ENCODE measurements at regions not wholly inside any gene's neighbourhood (a gene's known extent, or its start where the extent isn't known, plus 50 kb on each side); places are given as distances from the start of the nearest gene placed in this dataset.

DNA sequence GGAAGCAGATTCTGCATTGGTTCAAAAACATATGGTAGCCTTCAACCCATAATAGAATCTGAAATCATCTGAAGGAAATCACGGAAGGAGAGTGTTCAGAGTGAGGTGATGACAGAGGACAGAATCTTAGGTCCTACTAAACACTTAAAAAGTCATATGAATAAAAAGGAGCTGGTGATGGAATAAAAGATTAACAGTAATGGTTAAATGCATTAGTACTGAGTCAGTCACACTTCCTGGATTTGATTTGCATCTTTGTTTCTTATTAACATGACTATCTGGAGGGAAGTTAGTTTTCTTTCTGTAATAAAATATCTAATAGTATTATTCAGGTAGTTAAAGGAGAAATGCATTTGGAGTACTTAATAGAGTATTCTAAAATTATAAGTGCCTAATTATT lies 296.3 kb upstream of the ATXN7L3B start:
- no peaks in the 10 kb centered on the region for H3K79me2 ChIP-seq (ENCODE audit: low read length)
- no peak for TF ChIP-seq EZH2phosphoT487 (IDR thresholded peaks at IDR 0.05; ENCODE audit: low read length)
- TF ChIP-seq, protein P1, sequence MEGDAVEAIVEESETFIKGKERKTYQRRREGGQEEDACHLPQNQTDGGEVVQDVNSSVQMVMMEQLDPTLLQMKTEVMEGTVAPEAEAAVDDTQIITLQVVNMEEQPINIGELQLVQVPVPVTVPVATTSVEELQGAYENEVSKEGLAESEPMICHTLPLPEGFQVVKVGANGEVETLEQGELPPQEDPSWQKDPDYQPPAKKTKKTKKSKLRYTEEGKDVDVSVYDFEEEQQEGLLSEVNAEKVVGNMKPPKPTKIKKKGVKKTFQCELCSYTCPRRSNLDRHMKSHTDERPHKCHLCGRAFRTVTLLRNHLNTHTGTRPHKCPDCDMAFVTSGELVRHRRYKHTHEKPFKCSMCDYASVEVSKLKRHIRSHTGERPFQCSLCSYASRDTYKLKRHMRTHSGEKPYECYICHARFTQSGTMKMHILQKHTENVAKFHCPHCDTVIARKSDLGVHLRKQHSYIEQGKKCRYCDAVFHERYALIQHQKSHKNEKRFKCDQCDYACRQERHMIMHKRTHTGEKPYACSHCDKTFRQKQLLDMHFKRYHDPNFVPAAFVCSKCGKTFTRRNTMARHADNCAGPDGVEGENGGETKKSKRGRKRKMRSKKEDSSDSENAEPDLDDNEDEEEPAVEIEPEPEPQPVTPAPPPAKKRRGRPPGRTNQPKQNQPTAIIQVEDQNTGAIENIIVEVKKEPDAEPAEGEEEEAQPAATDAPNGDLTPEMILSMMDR (IDR thresholded peaks at IDR 0.05; ENCODE audit: low read length): no peak
- no peak for TF ChIP-seq EZH2 (optimal IDR thresholded peaks at IDR 0.05; ENCODE audit: low read depth, low read length)
- no peaks in the 10 kb centered on the region for H3F3A ChIP-seq (ENCODE audit: insufficient read depth, low read length)
- H3K9me2 ChIP-seq (replicated peaks; ENCODE audit: insufficient read depth, low read length): no peaks in the 10 kb centered on the region
- DNase-seq: no peak
- no peaks in the 10 kb centered on the region for H3K4me1 ChIP-seq (ENCODE audit: low read length)
- no peaks in the 10 kb centered on the region for H3K9me3 ChIP-seq (replicated peaks; ENCODE audit: insufficient read depth, low read length)
- no peak overlapping the region for H3K4me3 ChIP-seq (ENCODE audit: low read length)
- H3K9ac ChIP-seq (ENCODE audit: low read length): no peak overlapping the region
- no peaks in the 10 kb centered on the region for H3K36me3 ChIP-seq (replicated peaks; ENCODE audit: insufficient read depth, low read length)
- H4K20me1 ChIP-seq (ENCODE audit: insufficient read depth, low read length): no peaks in the 10 kb centered on the region
- no peak overlapping the region for H3K27ac ChIP-seq (ENCODE audit: low read length)
- H3K4me2 ChIP-seq (ENCODE audit: low read depth, low read length): no peak overlapping the region
- H2AFZ ChIP-seq (ENCODE audit: low read length): no peak overlapping the region
- H3K27me3 ChIP-seq (replicated peaks; ENCODE audit: insufficient read depth, low read length): no peaks in the 10 kb centered on the region

- no peaks in the 10 kb centered on the region for H3K4me1 ChIP-seq (ENCODE audit: low read length)
- no peaks in the 10 kb centered on the region for H3F3A ChIP-seq (ENCODE audit: insufficient read depth, low read length)
- no peak overlapping the region for H3K9ac ChIP-seq (ENCODE audit: low read length)
- no peak for DNase-seq
- no peaks in the 10 kb centered on the region for H3K9me2 ChIP-seq (replicated peaks; ENCODE audit: insufficient read depth, low read length)
- no peak overlapping the region for H2AFZ ChIP-seq (ENCODE audit: low read length)
- no peak overlapping the region for H3K27ac ChIP-seq (ENCODE audit: low read length)
- no peaks in the 10 kb centered on the region for H4K20me1 ChIP-seq (ENCODE audit: insufficient read depth, low read length)
- no peaks in the 10 kb centered on the region for H3K79me2 ChIP-seq (ENCODE audit: low read length)
- H3K4me2 ChIP-seq (ENCODE audit: low read depth, low read length): no peak overlapping the region
- no peaks in the 10 kb centered on the region for H3K27me3 ChIP-seq (replicated peaks; ENCODE audit: insufficient read depth, low read length)
- TF ChIP-seq EZH2phosphoT487 (IDR thresholded peaks at IDR 0.05; ENCODE audit: low read length) (no peak), EZH2 (optimal IDR thresholded peaks at IDR 0.05; ENCODE audit: low read depth, low read length) (no peak)
- TF ChIP-seq, protein P1 (IDR thresholded peaks at IDR 0.05; ENCODE audit: low read length): no peak
- no peaks in the 10 kb centered on the region for H3K9me3 ChIP-seq (replicated peaks; ENCODE audit: insufficient read depth, low read length)
- H3K4me3 ChIP-seq (ENCODE audit: low read length): no peak overlapping the region
- no peaks in the 10 kb centered on the region for H3K36me3 ChIP-seq (replicated peaks; ENCODE audit: insufficient read depth, low read length)
Observed at GRCh38 chr12:74242088-74242487, 295.5 kb upstream of the ATXN7L3B start.

DNA sequence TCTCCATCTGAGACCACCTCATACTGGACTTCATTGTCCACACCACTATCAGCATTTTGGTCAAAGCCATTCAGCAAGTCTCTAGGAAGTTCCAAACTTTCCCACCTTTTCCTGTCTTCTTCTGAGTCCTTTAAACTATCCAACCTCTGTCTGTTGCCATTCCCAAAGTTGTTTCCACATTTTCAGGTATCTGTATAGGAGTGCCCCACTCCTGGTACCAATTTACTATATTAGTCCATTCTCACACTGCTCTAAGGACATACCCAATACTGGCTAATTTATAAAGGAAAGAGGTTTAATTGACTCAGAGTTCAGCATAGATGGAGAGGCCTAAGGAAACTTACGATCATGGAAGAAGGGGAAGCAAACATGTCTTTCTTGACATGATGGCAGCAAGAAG lies 292.2 kb upstream of the ATXN7L3B start:
- DNase-seq: no peak

More for the DNA sequence above, 292.2 kb upstream of the ATXN7L3B start:
- H3K9ac ChIP-seq (ENCODE audit: low read length): no peak overlapping the region
- no peaks in the 10 kb centered on the region for H3K9me3 ChIP-seq (replicated peaks; ENCODE audit: insufficient read depth, low read length)
- H3K27me3 ChIP-seq (replicated peaks; ENCODE audit: insufficient read depth, low read length): no peaks in the 10 kb centered on the region
- H3K9me2 ChIP-seq (replicated peaks; ENCODE audit: insufficient read depth, low read length): no peaks in the 10 kb centered on the region
- H3K79me2 ChIP-seq (ENCODE audit: low read length): no peaks in the 10 kb centered on the region
- no peak for TF ChIP-seq EZH2 (optimal IDR thresholded peaks at IDR 0.05; ENCODE audit: low read depth, low read length)
- TF ChIP-seq, protein P1 (IDR thresholded peaks at IDR 0.05; ENCODE audit: low read length): no peak
- no peak for TF ChIP-seq EZH2phosphoT487 (IDR thresholded peaks at IDR 0.05; ENCODE audit: low read length)
- H3F3A ChIP-seq (ENCODE audit: insufficient read depth, low read length): no peaks in the 10 kb centered on the region
- H4K20me1 ChIP-seq (ENCODE audit: insufficient read depth, low read length): no peaks in the 10 kb centered on the region
- no peak overlapping the region for H3K4me3 ChIP-seq (ENCODE audit: low read length)
- H3K36me3 ChIP-seq (replicated peaks; ENCODE audit: insufficient read depth, low read length): no peaks in the 10 kb centered on the region
- no peak overlapping the region for H3K27ac ChIP-seq (ENCODE audit: low read length)
- H3K4me2 ChIP-seq (ENCODE audit: low read depth, low read length): no peak overlapping the region
- no peak overlapping the region for H2AFZ ChIP-seq (ENCODE audit: low read length)
- H3K4me1 ChIP-seq (ENCODE audit: low read length): no peaks in the 10 kb centered on the region

Data from MM.1S (cell line).